Limb (tissue), 2 donors: ENCODE measurements at regions not wholly inside any gene's neighbourhood (a gene's known extent, or its start where the extent isn't known, plus 50 kb on each side); places are given as distances from the start of the nearest gene placed in this dataset.
A peak's percentile ranks its signal among the peaks of the same experiment; 100 is the strongest.
"Not testable (repeated sequence)": the region's sequence is repeated elsewhere in the genome, so short reads cannot be mapped to it uniquely, and the experiment has no call there.

ENCODE experiments used
- DNase-seq, 2 donors: peaks; one replicate each; pipeline ENCODE4 v3.0.0-alpha.2; 2016; ENCODE audit errors: extremely low spot score in 2 of 2

DNA sequence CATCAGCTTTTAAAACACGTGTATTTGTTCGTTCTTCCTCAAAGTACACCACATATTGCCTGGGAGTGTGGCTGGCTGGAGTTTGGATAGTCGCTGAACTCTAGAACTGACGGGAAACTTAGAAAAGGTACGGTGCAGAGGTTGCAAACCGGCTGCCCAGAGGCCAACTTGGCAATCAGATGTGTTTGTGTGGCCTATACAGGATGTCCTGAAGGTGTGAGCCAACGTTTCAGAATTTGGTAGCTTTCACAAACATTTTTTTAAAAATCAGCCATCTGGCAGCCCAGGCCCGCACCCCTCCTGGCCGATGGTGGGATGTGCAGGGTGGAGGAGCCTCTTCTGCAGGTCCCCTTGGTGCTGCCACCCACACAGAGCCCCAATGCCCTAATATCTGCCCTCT lies 73.6 kb upstream of the SLC25A33 start:
- no peak for DNase-seq

- DNase-seq: peak; percentile 61 to 67
These were observed 72.2 kb upstream of the SLC25A33 start for GRCh38 chr1:9466780-9467758.

DNA sequence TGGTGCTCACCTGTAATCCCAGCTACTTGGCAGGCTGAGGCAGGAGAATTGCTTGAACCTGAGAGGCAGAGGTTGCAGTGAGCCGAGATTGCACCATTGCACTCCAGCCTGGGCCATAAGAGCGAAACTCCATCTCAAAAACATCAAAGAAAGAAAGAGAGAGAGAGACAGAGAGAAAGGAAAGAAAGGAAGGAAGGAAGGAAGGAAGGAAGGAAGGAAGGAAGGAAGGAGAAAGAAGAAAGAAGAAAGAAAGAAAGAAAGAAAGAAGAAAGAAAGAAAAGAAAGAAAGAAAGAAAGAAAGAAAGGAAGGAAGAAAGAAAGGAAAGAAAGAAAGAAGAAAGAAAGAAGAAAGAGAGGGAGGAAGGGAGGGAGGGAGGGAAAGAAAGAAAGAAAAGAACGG lies 69.4 kb upstream of the SLC25A33 start:
- DNase-seq: not testable (repeated sequence)

GRCh38 chr1:9471679-9472078 lies 67.6 kb upstream of the SLC25A33 start:
- DNase-seq: peak in 1 of 2 donors; percentile 59

- DNase-seq: no peak
These were observed 66.8 kb upstream of the SLC25A33 start for GRCh38 chr1:9472386-9473031.

- peak in 1 of 2 donors; percentile 64 for DNase-seq
These were observed 66.0 kb upstream of the SLC25A33 start for GRCh38 chr1:9473032-9473807.

DNA sequence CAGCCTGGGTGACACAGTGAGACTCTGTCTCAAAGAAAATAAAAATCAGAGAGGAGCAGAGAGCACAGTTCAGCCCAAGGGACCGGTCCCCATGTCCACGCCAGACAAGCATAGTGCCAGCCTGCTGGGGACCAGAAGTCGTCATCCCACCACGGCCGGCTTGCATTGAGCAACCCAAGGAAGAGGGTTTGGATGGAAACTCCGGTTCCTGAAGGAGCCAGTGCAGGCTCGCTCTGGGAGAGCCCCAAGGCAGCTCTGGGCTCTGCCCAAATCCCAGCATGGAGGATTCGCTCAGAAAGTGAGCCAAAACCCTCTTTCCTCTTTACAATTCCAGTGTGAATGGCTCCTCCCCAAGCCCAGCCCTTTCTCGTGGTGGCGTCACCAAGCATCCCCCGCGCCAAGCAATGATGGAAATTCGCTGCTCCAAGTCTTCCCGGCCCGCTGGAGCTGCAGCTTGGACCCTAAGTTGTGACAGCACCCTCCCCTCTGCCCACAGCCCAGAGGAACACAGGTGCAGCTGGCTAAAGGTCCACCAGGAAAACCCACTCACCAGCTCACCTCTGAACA lies 64.1 kb upstream of the SLC25A33 start:
- no peak for DNase-seq

DNA sequence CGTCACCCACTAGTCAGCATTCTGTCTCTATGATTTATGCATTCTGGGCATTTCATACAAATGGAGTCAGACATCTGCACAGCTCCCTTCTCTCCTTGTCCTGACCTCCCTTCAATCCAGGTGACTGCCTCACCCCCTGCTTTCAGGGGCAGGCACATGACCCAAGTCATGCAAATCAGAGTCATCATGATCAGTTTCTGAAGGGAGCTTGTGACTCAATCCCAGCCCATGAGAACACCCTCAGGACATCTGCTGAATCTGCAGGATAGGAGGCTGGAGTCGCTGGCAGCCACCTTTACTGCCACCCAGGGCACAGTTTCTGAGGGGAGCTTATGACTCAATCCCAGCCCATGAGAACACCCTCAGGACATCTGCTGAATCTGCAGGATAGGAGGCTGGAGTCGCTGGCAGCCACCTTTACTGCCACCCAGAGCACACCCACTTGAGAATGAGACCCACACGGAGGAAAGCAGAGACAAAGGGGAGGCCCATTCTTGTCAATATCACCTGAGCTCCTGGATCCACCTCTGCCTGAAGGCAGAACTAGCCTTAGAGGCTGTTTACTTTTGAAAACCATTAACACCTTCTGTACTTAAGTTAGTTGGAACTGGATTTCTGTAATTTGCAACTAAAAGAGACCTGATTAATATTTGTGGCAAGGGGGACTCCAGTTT lies 62.3 kb upstream of the SLC25A33 start:
- no peak for DNase-seq

- DNase-seq: no peak
These were observed 61.7 kb upstream of the SLC25A33 start for GRCh38 chr1:9477535-9477934.

GRCh38 chr1:9478021-9478420 lies 61.2 kb upstream of the SLC25A33 start:
- DNase-seq: no peak

- no peak for DNase-seq
These were observed 58.2 kb upstream of the SLC25A33 start for GRCh38 chr1:9481048-9481447.

- DNase-seq: no peak
These were observed 56.9 kb upstream of the SLC25A33 start for GRCh38 chr1:9482403-9482802.

- no peak for DNase-seq
These were observed 56.3 kb upstream of the SLC25A33 start for GRCh38 chr1:9482816-9483572.

DNA sequence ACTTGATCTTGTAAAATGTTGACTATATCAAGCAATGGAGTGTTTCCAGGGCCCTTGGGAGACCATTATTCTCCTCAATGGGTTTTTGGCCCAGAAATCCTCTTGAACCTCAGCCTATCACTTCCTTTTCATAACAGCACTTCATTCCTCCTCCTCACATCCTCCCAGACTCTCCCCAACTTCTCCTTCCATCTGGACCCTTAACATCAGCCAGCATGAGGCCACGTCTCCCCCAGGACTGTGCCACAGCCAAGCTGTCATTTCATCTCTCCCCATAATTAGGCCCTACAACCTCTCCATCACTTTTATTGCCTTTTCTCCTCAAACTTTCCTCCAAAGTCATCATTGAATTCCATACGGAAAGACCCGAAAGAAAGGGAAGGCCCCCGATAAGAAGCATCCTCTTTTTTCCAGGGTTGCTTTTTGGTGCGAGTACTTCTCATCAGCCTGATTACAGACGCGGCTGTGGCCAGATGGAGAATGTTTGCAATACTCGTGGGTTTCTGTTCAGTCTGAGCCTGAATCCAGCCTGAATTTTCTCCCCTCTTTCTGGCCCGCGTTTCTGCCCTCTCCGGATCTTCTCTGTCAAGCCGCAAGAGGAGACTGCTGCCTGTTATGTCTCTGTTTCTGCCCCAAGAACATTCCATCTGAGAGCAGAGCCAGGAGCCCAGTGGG lies 52.7 kb upstream of the SLC25A33 start:
- DNase-seq: no peak
